Activated CD8-positive, alpha-beta T cell treated with anti-CD3 and anti-CD28 coated beads for 36 hours (primary cell): ENCODE measurements at regions not wholly inside any gene's neighbourhood (a gene's known extent, or its start where the extent isn't known, plus 50 kb on each side); places are given as distances from the start of the nearest gene placed in this dataset.
"Not testable (repeated sequence)": the region's sequence is repeated elsewhere in the genome, so short reads cannot be mapped to it uniquely, and the experiment has no call there.

Experiments used
- ATAC-seq: fragments of 200-7000 bp; cut with Tn5 transposase; one replicate; pipeline ENCODE4 v1.10.0; 2021; ENCODE audit warnings: mild to moderate bottlenecking, moderate library complexity
- CTCF ChIA-PET: fragments of 350-600 bp; sonication (Branson Sonifier 250); formaldehyde crosslinking; loops from one replicate; lab custom pipeline; 2021; ENCODE audit warnings: antibody characterized with exemption; lab: Charles Lee
- POLR2A ChIA-PET: fragments of 350-600 bp; sonication (Branson Sonifier 250); formaldehyde crosslinking; loops from one replicate; lab custom pipeline; 2021; ENCODE audit warnings: antibody characterized with exemption; lab: Charles Lee
- DNase-seq: peaks from one replicate; pipeline ENCODE4 v3.0.0-alpha.2; 2020
- H3K27ac Mint-ChIP-seq: one replicate; pipeline ENCODE4 v1.8.0; 2021; ENCODE audit warnings: mild to moderate bottlenecking, mixed read lengths
- H3K27me3 Mint-ChIP-seq: one replicate; pipeline ENCODE4 v1.8.0; 2021; ENCODE audit warnings: mixed read lengths
- H3K36me3 Mint-ChIP-seq: one replicate; pipeline ENCODE4 v1.8.0; 2021; ENCODE audit warnings: low read depth, mixed read lengths
- H3K4me1 Mint-ChIP-seq: one replicate; pipeline ENCODE4 v1.8.0; 2021; ENCODE audit warnings: low read depth, mixed read lengths
- H3K4me3 Mint-ChIP-seq: one replicate; pipeline ENCODE4 v1.8.0; 2021; ENCODE audit warnings: mild to moderate bottlenecking, moderate library complexity, mixed read lengths
- H3K9me3 Mint-ChIP-seq: one replicate; pipeline ENCODE4 v1.8.0; 2021; ENCODE audit warnings: mixed read lengths
- CTCF ChIP-seq: fragments of 200-600 bp; IDR thresholded peaks from one replicate; pipeline ENCODE4 v1.8.0; 2022; ENCODE audit warnings: antibody characterized with exemption, mild to moderate bottlenecking
- intact Hi-C: fragments of 100-400 bp; cut with micrococcal nuclease; formaldehyde crosslinking; loops from one replicate; pipeline ENCODE4 v1.10.0; 2022

DNA sequence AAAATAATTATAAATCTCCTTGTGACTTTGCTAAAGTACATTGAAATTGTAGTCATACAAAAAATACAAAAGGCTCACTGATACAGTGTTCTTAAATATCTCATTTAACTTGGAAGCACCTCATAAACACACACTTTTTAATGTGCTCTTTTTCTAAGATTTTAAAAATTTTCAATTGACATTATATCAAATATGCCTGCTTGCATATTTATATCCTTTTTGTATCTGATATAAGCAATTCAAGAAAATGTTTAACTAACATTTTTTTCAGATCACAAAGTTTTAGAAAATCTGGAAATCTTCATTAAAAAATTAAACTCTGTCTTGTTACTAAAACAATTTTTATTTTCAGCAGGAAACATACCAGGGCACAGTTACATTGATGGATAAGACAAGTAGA, 661.5 kb downstream of the REEP3 start:
- no peak for ATAC-seq
- H3K27me3 Mint-ChIP-seq: no peaks in the 10 kb centered on the region
- TF ChIP-seq CTCF: no peak
- no peak overlapping the region for H3K27ac Mint-ChIP-seq
- DNase-seq: no peak
- H3K4me1 Mint-ChIP-seq: no peaks in the 10 kb centered on the region
- no peak overlapping the region for H3K4me3 Mint-ChIP-seq
- no peaks in the 10 kb centered on the region for H3K9me3 Mint-ChIP-seq
- ChIA-PET CTCF (no interaction called here), POLR2A (no interaction called here)
- intact Hi-C loops: no loop called here
- H3K36me3 Mint-ChIP-seq: no peaks in the 10 kb centered on the region

DNA sequence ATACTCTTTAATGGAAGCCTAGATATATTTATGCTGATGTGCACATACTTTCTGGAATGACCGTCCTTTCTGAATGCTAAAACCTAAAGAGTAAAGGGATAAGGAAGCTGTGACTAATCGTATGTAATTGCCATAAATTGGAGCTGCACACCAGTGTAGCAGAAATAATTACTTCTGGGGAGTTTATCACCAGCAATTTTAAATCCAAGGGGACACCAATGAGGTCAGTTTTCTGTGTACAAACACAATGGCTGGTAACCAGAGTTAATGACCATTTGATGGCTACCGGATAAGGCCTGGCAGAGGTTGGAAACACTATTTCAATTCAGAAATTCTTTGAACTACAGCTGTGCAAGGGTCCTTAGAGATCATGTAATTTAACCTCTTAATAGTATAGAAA, 670.1 kb downstream of the REEP3 start:
- TF ChIP-seq CTCF: no peak
- Mint-ChIP-seq H3K36me3 (no peaks in the 10 kb centered on the region), H3K27me3 (no peaks in the 10 kb centered on the region), H3K27ac (no peak overlapping the region), H3K9me3 (peaks cover 3% of the 10 kb centered on the region), H3K4me3 (no peak overlapping the region), H3K4me1 (no peaks in the 10 kb centered on the region)
- DNase-seq: no peak
- intact Hi-C loops: no loop called here
- POLR2A ChIA-PET: no interaction called here
- CTCF ChIA-PET: interaction anchor here (1.4 kb wide), 1 partner anchor 9 kb away, joined by 3 read pairs; no protein-coding TSS in a partner anchor
- no peak for ATAC-seq

DNA sequence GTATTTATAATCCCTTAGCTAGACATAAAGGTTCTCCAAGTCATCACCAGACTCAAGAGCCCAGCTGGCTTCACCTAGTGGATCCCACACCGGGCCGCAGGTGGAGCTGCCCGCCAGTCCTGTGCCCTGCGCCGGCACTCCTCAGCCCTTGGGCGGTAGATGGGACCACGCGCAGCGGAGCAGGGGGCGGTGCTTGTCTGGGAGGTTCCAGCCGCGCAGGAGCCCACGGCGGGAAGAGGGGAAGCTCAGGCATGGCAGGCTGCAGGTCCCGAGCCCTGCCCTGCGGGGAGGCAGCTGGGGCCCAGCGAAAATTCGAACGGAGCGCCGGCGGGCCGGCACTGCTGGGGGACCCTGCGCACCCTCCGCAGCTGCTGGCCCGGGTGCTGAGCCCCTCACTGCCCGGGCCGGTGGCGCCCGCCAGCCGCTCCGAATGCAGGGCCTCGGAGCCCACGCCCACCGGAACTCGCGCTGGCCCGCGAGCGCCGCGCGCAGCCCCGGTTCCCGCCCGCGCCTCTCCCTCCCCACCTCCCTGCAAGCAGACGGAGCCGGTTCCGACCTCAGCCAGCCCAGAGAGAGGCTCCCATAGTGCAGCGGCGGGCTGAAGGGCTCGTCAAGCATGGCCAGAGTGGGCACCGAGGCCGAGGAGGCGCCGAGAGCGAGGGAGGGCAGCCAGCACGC, 675.6 kb downstream of the REEP3 start:
- Mint-ChIP-seq H3K27ac (no peak overlapping the region), H3K36me3 (no peaks in the 10 kb centered on the region), H3K27me3 (no peaks in the 10 kb centered on the region), H3K4me3 (no peak overlapping the region), H3K4me1 (no peaks in the 10 kb centered on the region), H3K9me3 (peaks cover 5% of the 10 kb centered on the region)
- DNase-seq (no peak), ATAC-seq (no peak)
- ChIA-PET CTCF (no interaction called here), POLR2A (no interaction called here)
- intact Hi-C loops: no loop called here
- no peak for TF ChIP-seq CTCF

- ChIA-PET CTCF (no interaction called here), POLR2A (no interaction called here)
Measured at GRCh38 chr10:64201936-64202335, 680.7 kb downstream of the REEP3 start.

DNA sequence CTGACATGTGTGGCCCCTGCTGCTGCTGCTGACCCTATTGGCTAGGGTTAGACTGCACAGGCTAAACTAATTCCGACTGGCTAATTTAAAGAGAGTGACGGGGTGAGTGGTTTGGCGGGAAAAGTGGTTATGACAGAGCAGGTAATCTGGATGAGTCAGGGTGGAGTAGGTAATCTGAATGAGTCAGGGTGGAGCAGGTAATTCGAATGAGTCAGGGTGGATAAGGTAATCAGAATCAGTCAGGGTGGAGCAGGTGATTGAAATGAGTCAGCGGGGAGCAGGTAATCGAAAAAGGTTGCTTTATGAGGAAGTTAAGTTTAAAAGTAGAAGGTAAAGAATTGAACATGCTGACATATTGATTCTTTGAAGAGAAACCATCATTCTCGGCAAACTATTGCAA, 683.3 kb downstream of the REEP3 start:
- H3K27ac Mint-ChIP-seq, H3K27me3 Mint-ChIP-seq, intact Hi-C loops, POLR2A ChIA-PET, H3K4me1 Mint-ChIP-seq, CTCF ChIA-PET, H3K9me3 Mint-ChIP-seq, ATAC-seq, H3K4me3 Mint-ChIP-seq, H3K36me3 Mint-ChIP-seq, DNase-seq: not testable (repeated sequence)

More at GRCh38 chr10:64201936-64202335, 680.7 kb downstream of the REEP3 start:
- intact Hi-C loops: no loop called here
- no peak for ATAC-seq
- Mint-ChIP-seq H3K4me3 (no peak overlapping the region), H3K27me3 (no peaks in the 10 kb centered on the region), H3K9me3 (peaks cover 4% of the 10 kb centered on the region), H3K36me3 (no peaks in the 10 kb centered on the region), H3K4me1 (no peaks in the 10 kb centered on the region), H3K27ac (no peak overlapping the region)
- TF ChIP-seq CTCF: no peak
- no peak for DNase-seq
